SK-N-SH treated with all-trans-retinoic acid at 6 μM for 48 hours (cell line): ENCODE measurements at regions not wholly inside any gene's neighbourhood (a gene's known extent, or its start where the extent isn't known, plus 50 kb on each side); places are given as distances from the start of the nearest gene placed in this dataset.
A peak's percentile ranks its signal among the peaks of the same experiment; 100 is the strongest.

Experiments
- ARNTL ChIP-seq: fragments of 450-650 bp; formaldehyde crosslinking; IDR thresholded peaks from 2 replicates; pipeline ENCODE4 v1.5.0; 2020; ENCODE audit warnings: low read depth, mild to moderate bottlenecking, moderate library complexity, borderline replicate concordance
- CREB5 ChIP-seq: fragments of 250-450 bp; sonication (Bioruptor Pico); IDR thresholded peaks from 2 replicates; pipeline ENCODE4 v1.5.1; 2020; ENCODE audit warnings: low read depth, mild to moderate bottlenecking, moderate library complexity
- CSDC2 ChIP-seq: fragments of 250-450 bp; sonication (Bioruptor Pico); IDR thresholded peaks from 2 replicates; pipeline ENCODE4 v1.5.0; 2020; ENCODE audit warnings: mild to moderate bottlenecking, moderate library complexity
- PATZ1 ChIP-seq: fragments of 250-450 bp; sonication (Bioruptor Pico); IDR thresholded peaks from 2 replicates; pipeline ENCODE4 v1.8.0; 2020; ENCODE audit warnings: mild to moderate bottlenecking, moderate library complexity, borderline replicate concordance
- PPARA ChIP-seq: fragments of 250-450 bp; sonication (Bioruptor Pico); IDR thresholded peaks from 2 replicates; pipeline ENCODE4 v1.5.0; 2020; ENCODE audit warnings: mild to moderate bottlenecking, borderline replicate concordance
- RARB ChIP-seq: fragments of 250-450 bp; sonication (Bioruptor Pico); IDR thresholded peaks from 2 replicates; pipeline ENCODE4 v1.8.0; 2021; ENCODE audit warnings: mild to moderate bottlenecking, moderate library complexity
- TCF4 ChIP-seq: fragments of 250-450 bp; sonication (Bioruptor Pico); IDR thresholded peaks from 2 replicates; pipeline ENCODE4 v1.8.0; 2021; ENCODE audit warnings: mild to moderate bottlenecking, moderate library complexity, borderline replicate concordance
- ZNF70 ChIP-seq: fragments of 450-650 bp; formaldehyde crosslinking; IDR thresholded peaks from 2 replicates; pipeline ENCODE4 v1.5.0; 2020; ENCODE audit warnings: mild to moderate bottlenecking, moderate library complexity
- ZNF8 ChIP-seq: fragments of 450-650 bp; formaldehyde crosslinking; IDR thresholded peaks from 2 replicates; pipeline ENCODE4 v1.5.0; 2020; ENCODE audit warnings: mild to moderate bottlenecking, moderate library complexity

GRCh38 chr6:108789475-108789874, 58.7 kb upstream of the ARMC2 start:
- TF ChIP-seq ARNTL (no peak), PATZ1 (CRISPR knock-in tag) (no peak), TCF4 (CRISPR knock-in tag) (no peak), ZNF8 (peak; percentile 99), PPARA (no peak), CREB5 (CRISPR knock-in tag) (no peak), CSDC2 (CRISPR knock-in tag) (no peak), RARB (CRISPR knock-in tag) (no peak), ZNF70 (CRISPR knock-in tag) (no peak)
